AG09319 (cell line): ENCODE measurements at regions not wholly inside any gene's neighbourhood (a gene's known extent, or its start where the extent isn't known, plus 50 kb on each side); places are given as distances from the start of the nearest gene placed in this dataset.
A peak's percentile ranks its signal among the peaks of the same experiment; 100 is the strongest.
"Not testable (repeated sequence)": the region's sequence is repeated elsewhere in the genome, so short reads cannot be mapped to it uniquely, and the experiment has no call there.

Source experiments
- DNase-seq: peaks from one replicate; pipeline ENCODE4 v3.0.0-alpha.2; 2010; ENCODE audit warnings: low read depth; ENCODE audit errors: extremely low read depth
- CTCF ChIP-seq: IDR thresholded peaks from 2 replicates; pipeline ENCODE4 v1.5.1; 2011; ENCODE audit warnings: low read depth, mild to moderate bottlenecking, inconsistent platforms, low read length, moderate library complexity

GRCh38 chr5:40141896-40142295, 537.8 kb upstream of the PTGER4 start:
- no peak for TF ChIP-seq CTCF
- DNase-seq: no peak

GRCh38 chr5:40141418-40141817, 538.3 kb upstream of the PTGER4 start:
- no peak for DNase-seq
- TF ChIP-seq CTCF: no peak

- DNase-seq: no peak
- no peak for TF ChIP-seq CTCF
These were observed 542.5 kb upstream of the PTGER4 start for GRCh38 chr5:40137223-40137622.

GRCh38 chr5:40134883-40135520, 544.7 kb upstream of the PTGER4 start:
- DNase-seq: no peak

GRCh38 chr5:40124367-40124766, 555.3 kb upstream of the PTGER4 start:
- no peak for DNase-seq
- no peak for TF ChIP-seq CTCF

More at GRCh38 chr5:40134883-40135520, 544.7 kb upstream of the PTGER4 start:
- no peak for TF ChIP-seq CTCF

- TF ChIP-seq CTCF: no peak
- no peak for DNase-seq
These were observed 558.5 kb upstream of the PTGER4 start for GRCh38 chr5:40121236-40121635.

GRCh38 chr5:40112875-40113274, 566.8 kb upstream of the PTGER4 start:
- no peak for TF ChIP-seq CTCF
- no peak for DNase-seq

GRCh38 chr5:40111036-40111435, 568.7 kb upstream of the PTGER4 start:
- not testable (repeated sequence) for DNase-seq

GRCh38 chr5:40108764-40109390, 570.8 kb upstream of the PTGER4 start:
- peak; percentile 36 for DNase-seq

GRCh38 chr5:40107786-40108185, 571.9 kb upstream of the PTGER4 start:
- not testable (repeated sequence) for DNase-seq
